Medulla oblongata (tissue), 1 donor: ENCODE measurements at regions not wholly inside any gene's neighbourhood (a gene's known extent, or its start where the extent isn't known, plus 50 kb on each side); places are given as distances from the start of the nearest gene placed in this dataset.
"Not testable (repeated sequence)": the region's sequence is repeated elsewhere in the genome, so short reads cannot be mapped to it uniquely, and the experiment has no call there.

Experiments used
- DNase-seq: peaks from one replicate; pipeline ENCODE4 v3.0.0-alpha.2; 2015; ENCODE audit errors: extremely low spot score

GRCh38 chr9:107847978-107848964, 358.7 kb upstream of the KLF4 start:
- peak; percentile 20 for DNase-seq

GRCh38 chr9:107842530-107842929, 353.0 kb upstream of the KLF4 start:
- no peak for DNase-seq

- DNase-seq: peak; percentile 16
Observed at GRCh38 chr9:107841076-107841475, 351.5 kb upstream of the KLF4 start.

- no peak for DNase-seq
Observed at GRCh38 chr9:107839371-107839770, 349.8 kb upstream of the KLF4 start.

- no peak for DNase-seq
Observed at GRCh38 chr9:107838766-107839165, 349.2 kb upstream of the KLF4 start.

GRCh38 chr9:107836300-107836699, 346.7 kb upstream of the KLF4 start:
- DNase-seq: no peak

GRCh38 chr9:107833295-107833694, 343.7 kb upstream of the KLF4 start:
- DNase-seq: no peak

- no peak for DNase-seq
Observed at GRCh38 chr9:107832871-107833270, 343.3 kb upstream of the KLF4 start.

GRCh38 chr9:107830479-107830878, 340.9 kb upstream of the KLF4 start:
- no peak for DNase-seq

GRCh38 chr9:107827884-107828283, 338.3 kb upstream of the KLF4 start:
- DNase-seq: no peak

- DNase-seq: no peak
Observed at GRCh38 chr9:107827304-107827703, 337.7 kb upstream of the KLF4 start.

- DNase-seq: not testable (repeated sequence)
Observed at GRCh38 chr9:107826688-107826983, 337.1 kb upstream of the KLF4 start.

GRCh38 chr9:107824556-107824955, 335.0 kb upstream of the KLF4 start:
- no peak for DNase-seq

- DNase-seq: no peak
Observed at GRCh38 chr9:107819772-107820565, 330.4 kb upstream of the KLF4 start.

GRCh38 chr9:107818503-107818829, 328.9 kb upstream of the KLF4 start:
- not testable (repeated sequence) for DNase-seq

GRCh38 chr9:107817595-107818502, 328.3 kb upstream of the KLF4 start:
- not testable (repeated sequence) for DNase-seq

- no peak for DNase-seq
Observed at GRCh38 chr9:107816561-107817021, 327.0 kb upstream of the KLF4 start.

GRCh38 chr9:107815782-107816560, 326.4 kb upstream of the KLF4 start:
- DNase-seq: no peak

- no peak for DNase-seq
Observed at GRCh38 chr9:107813287-107813686, 323.7 kb upstream of the KLF4 start.

GRCh38 chr9:107810461-107810961, 320.9 kb upstream of the KLF4 start:
- DNase-seq: no peak
